ENCODE measurements at regions not wholly inside any gene's neighbourhood (a gene's known extent, or its start where the extent isn't known, plus 50 kb on each side); places are given as distances from the start of the nearest gene placed in this dataset.

DNA sequence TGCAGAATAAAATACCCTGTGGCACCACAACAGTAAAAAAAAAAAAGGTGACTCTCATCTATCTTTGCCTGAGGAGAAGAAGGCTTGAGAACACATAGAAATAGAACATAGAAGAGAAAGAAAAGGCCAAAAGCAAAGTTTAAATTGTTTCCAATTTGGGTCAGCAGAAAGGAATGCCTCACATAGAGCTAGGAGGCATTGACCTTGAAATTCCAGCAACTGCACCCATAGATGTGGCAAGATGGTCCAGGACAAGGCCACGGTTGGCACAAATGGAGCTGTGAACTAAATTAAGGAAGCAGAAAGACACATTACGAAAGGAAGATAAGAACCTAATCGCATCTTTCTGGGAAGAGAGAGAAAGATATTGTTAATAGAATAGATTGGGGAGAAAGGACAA, 588.3 kb downstream of the LMO4 start:
- no peak overlapping the region for H3K4me3 ChIP-seq (ENCODE audit: low read depth, low read length)
- TF ChIP-seq, protein P1, sequence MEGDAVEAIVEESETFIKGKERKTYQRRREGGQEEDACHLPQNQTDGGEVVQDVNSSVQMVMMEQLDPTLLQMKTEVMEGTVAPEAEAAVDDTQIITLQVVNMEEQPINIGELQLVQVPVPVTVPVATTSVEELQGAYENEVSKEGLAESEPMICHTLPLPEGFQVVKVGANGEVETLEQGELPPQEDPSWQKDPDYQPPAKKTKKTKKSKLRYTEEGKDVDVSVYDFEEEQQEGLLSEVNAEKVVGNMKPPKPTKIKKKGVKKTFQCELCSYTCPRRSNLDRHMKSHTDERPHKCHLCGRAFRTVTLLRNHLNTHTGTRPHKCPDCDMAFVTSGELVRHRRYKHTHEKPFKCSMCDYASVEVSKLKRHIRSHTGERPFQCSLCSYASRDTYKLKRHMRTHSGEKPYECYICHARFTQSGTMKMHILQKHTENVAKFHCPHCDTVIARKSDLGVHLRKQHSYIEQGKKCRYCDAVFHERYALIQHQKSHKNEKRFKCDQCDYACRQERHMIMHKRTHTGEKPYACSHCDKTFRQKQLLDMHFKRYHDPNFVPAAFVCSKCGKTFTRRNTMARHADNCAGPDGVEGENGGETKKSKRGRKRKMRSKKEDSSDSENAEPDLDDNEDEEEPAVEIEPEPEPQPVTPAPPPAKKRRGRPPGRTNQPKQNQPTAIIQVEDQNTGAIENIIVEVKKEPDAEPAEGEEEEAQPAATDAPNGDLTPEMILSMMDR (IDR thresholded peaks at IDR 0.05; ENCODE audit: insufficient read depth, low read depth, low read length), result no peak
- no peak for DNase-seq (ENCODE audit: low read depth)

DNA sequence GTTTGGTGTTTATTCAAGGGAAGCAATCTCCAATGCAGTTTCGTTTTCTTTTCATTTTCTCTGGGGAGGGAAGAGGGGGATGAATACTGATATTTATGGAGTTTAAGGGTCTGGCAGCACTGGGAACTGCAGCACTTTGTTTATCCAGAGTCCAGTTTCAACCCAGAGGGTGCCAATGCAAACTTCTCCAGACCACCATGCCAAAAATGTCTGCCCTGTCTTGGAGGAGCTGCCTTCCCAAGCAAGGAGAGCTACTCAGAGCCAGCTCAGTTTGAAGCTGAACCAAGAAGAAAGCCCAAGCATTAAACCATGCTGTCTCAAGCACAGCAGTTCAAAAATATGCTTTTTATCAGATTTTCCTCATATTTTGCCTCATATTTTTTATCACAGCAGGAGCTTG, 589.7 kb downstream of the LMO4 start:
- DNase-seq (ENCODE audit: low read depth), result no peak
- TF ChIP-seq, protein P1 (IDR thresholded peaks at IDR 0.05; ENCODE audit: insufficient read depth, low read depth, low read length), result no peak
- no peak overlapping the region for H3K4me3 ChIP-seq (ENCODE audit: low read depth, low read length)

DNA sequence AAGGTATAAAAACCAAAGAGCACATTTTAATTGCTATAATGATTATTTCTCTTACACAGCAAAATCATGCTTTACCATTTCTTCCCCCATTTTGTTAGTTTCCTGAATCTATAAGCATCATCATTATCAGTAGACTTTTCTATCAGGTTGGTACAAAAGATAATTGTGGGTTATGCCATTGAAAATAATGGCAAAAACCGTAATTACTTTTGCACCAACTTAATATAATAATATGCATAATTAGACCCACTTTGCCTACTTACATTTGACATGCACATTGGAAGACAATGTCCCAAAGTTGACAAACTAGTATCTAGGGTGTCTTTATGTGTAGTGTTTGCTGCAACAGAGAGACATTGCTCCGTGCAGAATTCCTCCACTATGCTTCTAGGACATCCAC, 594.2 kb downstream of the LMO4 start:
- TF ChIP-seq, protein P1 (IDR thresholded peaks at IDR 0.05; ENCODE audit: insufficient read depth, low read depth, low read length), result no peak
- DNase-seq (ENCODE audit: low read depth), result no peak
- H3K4me3 ChIP-seq (ENCODE audit: low read depth, low read length), result no peak overlapping the region

DNA sequence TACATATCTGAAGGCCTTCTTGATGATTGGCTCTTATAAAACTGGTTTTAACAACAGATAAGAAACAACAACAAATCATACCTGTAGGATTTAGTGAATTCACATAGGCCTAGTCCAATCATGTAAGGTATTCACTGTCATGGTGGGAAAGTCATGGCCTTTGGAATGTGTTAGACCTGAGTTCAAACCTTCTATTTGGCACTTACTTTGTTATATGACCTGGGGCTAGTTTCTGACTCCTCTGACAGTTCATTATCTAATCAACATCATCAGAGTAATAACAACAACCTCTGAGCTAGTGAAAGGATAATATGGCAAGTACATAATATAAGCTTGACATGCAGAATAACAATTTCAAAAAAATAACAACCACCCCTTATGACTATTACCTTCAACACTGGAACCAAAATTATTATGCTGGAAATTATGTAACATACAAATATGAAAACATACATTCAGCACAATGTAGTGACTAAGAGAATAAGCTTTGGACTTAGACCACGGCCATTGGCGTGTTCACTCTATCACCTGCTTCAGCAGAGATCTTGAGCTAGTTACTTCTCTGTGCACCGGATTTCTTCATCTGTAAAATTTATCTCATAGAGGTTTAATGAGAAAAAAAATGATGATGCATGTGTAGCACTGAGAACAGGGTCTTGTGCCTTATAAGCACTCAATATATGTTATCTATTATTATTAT, 597.6 kb downstream of the LMO4 start:
- no peak for DNase-seq (ENCODE audit: low read depth)
- TF ChIP-seq, protein P1 (IDR thresholded peaks at IDR 0.05; ENCODE audit: insufficient read depth, low read depth, low read length), result no peak
- H3K4me3 ChIP-seq (ENCODE audit: low read depth, low read length), result no peak overlapping the region

DNA sequence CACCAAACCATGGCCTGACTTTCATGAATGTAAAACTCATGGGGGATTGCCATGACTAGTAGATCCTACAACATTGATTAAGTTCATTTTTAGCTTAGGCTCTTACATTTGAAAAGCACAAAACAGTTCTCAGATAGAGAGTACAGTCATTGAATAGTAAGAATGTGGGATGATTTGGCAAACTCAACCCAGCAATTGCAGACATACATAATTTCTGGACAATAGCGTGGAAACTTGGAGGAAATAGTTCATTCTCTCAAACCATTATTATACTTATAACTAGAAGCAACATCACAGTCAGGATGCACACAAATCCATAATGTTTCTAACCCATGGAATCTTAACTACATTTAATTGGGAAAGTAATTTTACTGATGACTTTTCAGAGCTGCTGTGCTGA, 598.2 kb downstream of the LMO4 start:
- no peak for DNase-seq (ENCODE audit: low read depth)
- no peak overlapping the region for H3K4me3 ChIP-seq (ENCODE audit: low read depth, low read length)
- TF ChIP-seq, protein P1 (IDR thresholded peaks at IDR 0.05; ENCODE audit: insufficient read depth, low read depth, low read length), result no peak

DNA sequence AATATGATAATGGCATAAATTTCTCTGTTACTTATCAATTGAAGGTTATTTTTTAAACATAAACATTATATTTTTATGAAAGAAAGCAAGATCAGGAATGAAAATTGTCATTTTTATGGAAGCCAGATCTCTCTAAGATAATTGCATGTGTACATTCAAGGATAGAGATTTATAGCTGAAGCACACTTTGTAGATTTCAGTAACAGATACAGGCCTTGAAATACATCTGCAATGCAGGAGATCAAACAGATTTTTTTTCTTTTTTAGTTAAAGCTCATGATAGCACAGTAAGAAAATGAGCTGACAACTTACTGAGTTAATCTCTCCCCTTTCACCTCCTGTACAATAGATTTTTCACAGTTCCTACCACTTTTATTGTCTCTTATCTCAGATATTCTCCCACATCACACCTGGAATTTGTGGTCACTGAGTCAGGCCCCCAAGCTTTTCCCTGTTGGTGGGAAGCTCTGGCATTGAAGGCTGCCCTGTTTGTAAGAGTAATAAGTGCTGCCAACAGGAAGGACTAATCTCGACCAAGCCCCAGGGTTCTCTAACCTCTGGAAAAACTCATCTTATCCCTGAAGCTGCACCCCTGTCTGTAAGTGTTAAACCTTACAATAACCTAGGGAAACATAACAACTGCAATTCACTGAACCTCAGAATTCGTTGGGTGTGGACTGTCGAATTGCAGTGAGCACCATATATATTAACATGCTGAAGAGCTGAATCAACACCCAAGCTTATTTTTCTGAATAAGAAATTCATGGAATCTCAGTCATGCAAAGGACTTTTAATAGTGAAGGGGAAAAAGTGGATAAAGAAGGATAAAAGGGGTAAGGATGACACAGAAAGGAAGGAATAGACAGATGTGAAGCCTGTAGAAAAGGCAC, 599.0 kb downstream of the LMO4 start:
- H3K4me3 ChIP-seq (ENCODE audit: low read depth, low read length), result no peak overlapping the region
- TF ChIP-seq, protein P1 (IDR thresholded peaks at IDR 0.05; ENCODE audit: insufficient read depth, low read depth, low read length), result no peak
- DNase-seq (ENCODE audit: low read depth), result no peak
